GM12878 (cell line): ENCODE measurements at regions not wholly inside any gene's neighbourhood (a gene's known extent, or its start where the extent isn't known, plus 50 kb on each side); places are given as distances from the start of the nearest gene placed in this dataset.

Source experiments
- ATAC-seq: fragments of 200-7000 bp; cut with Tn5 transposase; 3 replicates; pipeline ENCODE4 v1.9.1; 2020; ENCODE audit warnings: mild to moderate bottlenecking, moderate library complexity
- BruUV-seq: library from RNA; stranded (reverse); fragments of 400-500 nt; replicated peaks from 2 replicates; lab custom pipeline; 2021; lab: Mats Ljungman, UMichigan
- CTCF ChIA-PET: fragments of 300-600 bp; sonication (Branson Sonifier 250); formaldehyde crosslinking; extraction: SDS; loops from one replicate; lab custom pipeline; 2021; ENCODE audit warnings: inconsistent platforms; lab: Yijun Ruan, JAX
- POLR2A ChIA-PET: fragments of 350-600 bp; formaldehyde crosslinking; extraction: SDS; loops from one replicate; lab custom pipeline; 2021; ENCODE audit warnings: inconsistent platforms; lab: Charles Lee
- RAD21 ChIA-PET: fragments of 300-600 bp; sonication (Branson Sonifier 250); formaldehyde crosslinking; loops from one replicate; lab custom pipeline; 2023; ENCODE audit warnings: antibody characterized with exemption; ENCODE audit not compliant: unreplicated experiment; lab: Charles Lee
- SMC1A ChIA-PET: fragments of 300-600 bp; sonication (Branson Sonifier 250); formaldehyde crosslinking; loops from one replicate; lab custom pipeline; 2023; ENCODE audit not compliant: unreplicated experiment, uncharacterized antibody; lab: Charles Lee
- DNase-seq: peaks from one replicate; pipeline ENCODE4 v3.0.0-alpha.2; 2011; ENCODE audit warnings: low read depth, low spot score
- FAIRE-seq: peaks from 3 replicates; lab custom pipeline; 2011; peaks lifted over from hg19 to GRCh38; lab: Jason Lieb, UNC
- H2AFZ ChIP-seq: 2 replicates; pipeline ENCODE4 v1.6.0; 2011; ENCODE audit warnings: low read depth, low read length, control low read depth; ENCODE audit not compliant: control insufficient read depth
- H3K27ac ChIP-seq: 2 replicates; pipeline ENCODE4 v1.5.1; 2011; ENCODE audit warnings: control low read depth; ENCODE audit not compliant: control insufficient read depth, insufficient read depth
- H3K27me3 ChIP-seq, 2 experiments: replicated peaks in 1 of 2; 2 replicates each; pipeline versions ENCODE4 v1.6.0 to v1.6.1; 2011; ENCODE audit warnings: low read length in 1 of 2; ENCODE audit not compliant: control insufficient read depth in 2 of 2, insufficient read depth in 2 of 2
- H3K36me3 ChIP-seq, 2 experiments: 2 replicates each; pipeline ENCODE4 v1.5.1; 2011; ENCODE audit warnings: low read length in 1 of 2; ENCODE audit not compliant: control insufficient read depth in 2 of 2, insufficient read depth in 2 of 2
- H3K4me1 ChIP-seq: 2 replicates; pipeline ENCODE4 v1.6.1; 2011; ENCODE audit warnings: mild to moderate bottlenecking, low read length, moderate library complexity, mixed read lengths; ENCODE audit not compliant: control insufficient read depth, insufficient read depth
- H3K4me2 ChIP-seq: 2 replicates; pipeline ENCODE4 v1.6.0; 2011; ENCODE audit warnings: control low read depth; ENCODE audit not compliant: control insufficient read depth, insufficient read depth
- H3K4me3 ChIP-seq: fragments of 200-600 bp; sonication (generic); 2 replicates; pipeline ENCODE4 v1.5.1; 2016
- H3K79me2 ChIP-seq: 2 replicates; pipeline ENCODE4 v1.6.0; 2011; ENCODE audit warnings: low read length; ENCODE audit not compliant: control insufficient read depth, insufficient read depth
- H3K9ac ChIP-seq: 2 replicates; pipeline ENCODE4 v1.8.0; 2011; ENCODE audit warnings: low read length, control low read depth, mixed read lengths; ENCODE audit not compliant: control insufficient read depth, insufficient read depth
- H3K9me3 ChIP-seq: replicated peaks from 3 replicates; pipeline ENCODE4 v1.5.1; 2011; ENCODE audit warnings: mild to moderate bottlenecking, low read length; ENCODE audit not compliant: control insufficient read depth, insufficient read depth
- H4K20me1 ChIP-seq: 2 replicates; pipeline ENCODE4 v1.6.0; 2011; ENCODE audit not compliant: control insufficient read depth, insufficient read depth
- KDM1A ChIP-seq: fragments of 200-600 bp; sonication (generic); IDR thresholded peaks from 2 replicates; pipeline ENCODE4 v1.6.1; 2016; ENCODE audit warnings: borderline replicate concordance
- NR2F1 ChIP-seq: fragments of 450-650 bp; conservative IDR thresholded peaks from 2 replicates; pipeline ENCODE4 v1.6.1; 2017; ENCODE audit warnings: mild to moderate bottlenecking
- PAX8 ChIP-seq: fragments of 450-650 bp; IDR thresholded peaks from 2 replicates; pipeline ENCODE4 v1.6.1; 2017; ENCODE audit warnings: mild to moderate bottlenecking, moderate library complexity
- SMC3 ChIP-seq: IDR thresholded peaks from 2 replicates; pipeline ENCODE4 v1.6.1; 2011; ENCODE audit warnings: low read length, improper control_type of control experiment, borderline replicate concordance
- ZNF207 ChIP-seq: fragments of 450-650 bp; IDR thresholded peaks from 2 replicates; pipeline ENCODE4 v1.6.1; 2014; ENCODE audit warnings: antibody characterized with exemption, mild to moderate bottlenecking, borderline replicate concordance
- ZZZ3 ChIP-seq: IDR thresholded peaks from 2 replicates; pipeline ENCODE4 v1.6.1; 2011; ENCODE audit warnings: low read depth; ENCODE audit not compliant: control insufficient read depth, insufficient read length
- WGBS: methylation state at CpG from one replicate; pipeline ENCODE4 v1.1.6; 2016; ENCODE audit warnings: low lambda C conversion rate; ENCODE audit not compliant: insufficient replicate concordance, insufficient coverage; ENCODE audit errors: missing lambda C conversion rate; 5-methylcytosine and 5-hydroxymethylcytosine counted together
- in situ Hi-C: fragments of 300-500 bp; cut with MboI; formaldehyde crosslinking; loops from 9 replicates; pipeline ENCODE4 v1.14.3; 2018; ENCODE audit warnings: mixed read lengths
- intact Hi-C: fragments of 100-400 bp; cut with micrococcal nuclease; formaldehyde crosslinking; loops from one replicate; pipeline ENCODE4 v1.14.2; 2022; ENCODE audit not compliant: unreplicated experiment
- TF ChIP-seq, protein P1 (sequence below): IDR thresholded peaks from 2 replicates; pipeline ENCODE4 v1.6.1; 2012; ENCODE audit warnings: low read length, inconsistent platforms
- TF ChIP-seq, protein P2 (sequence below): fragments of 450-650 bp; IDR thresholded peaks from 2 replicates; pipeline ENCODE4 v1.6.1; 2017; ENCODE audit warnings: mild to moderate bottlenecking, moderate library complexity
- TF ChIP-seq, protein P3 (sequence below): fragments of 450-650 bp; IDR thresholded peaks from 2 replicates; pipeline ENCODE4 v1.6.1; 2018; ENCODE audit warnings: borderline replicate concordance, mild to moderate bottlenecking; ENCODE audit not compliant: partially characterized antibody

DNA sequence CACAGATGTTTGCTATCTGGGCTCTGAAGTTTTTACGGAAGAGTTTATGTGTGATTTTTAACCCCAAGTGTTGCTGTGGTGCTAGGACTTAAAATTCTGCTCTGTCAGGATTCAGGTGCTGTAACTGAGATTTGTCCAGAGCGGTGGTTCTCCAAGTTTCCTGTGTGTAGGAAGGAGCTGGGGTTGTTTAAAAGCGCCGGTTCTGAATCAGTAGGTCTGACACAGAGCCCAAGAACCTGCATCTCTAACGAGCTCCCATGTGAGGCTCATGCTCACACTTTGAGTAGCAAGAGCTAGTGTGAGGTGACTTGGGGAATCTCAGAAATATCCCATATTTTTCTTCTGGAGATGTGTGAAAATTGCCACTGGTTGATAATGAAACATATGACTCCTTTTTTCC is 325.5 kb downstream of the SATB1 start:
- in situ Hi-C loops (no loop called here), intact Hi-C loops (no loop called here)
- TF ChIP-seq KDM1A (no peak), ZNF207 (no peak), NR2F1 (no peak), ZZZ3 (no peak), SMC3 (no peak), PAX8 (no peak)
- TF ChIP-seq, protein P1, sequence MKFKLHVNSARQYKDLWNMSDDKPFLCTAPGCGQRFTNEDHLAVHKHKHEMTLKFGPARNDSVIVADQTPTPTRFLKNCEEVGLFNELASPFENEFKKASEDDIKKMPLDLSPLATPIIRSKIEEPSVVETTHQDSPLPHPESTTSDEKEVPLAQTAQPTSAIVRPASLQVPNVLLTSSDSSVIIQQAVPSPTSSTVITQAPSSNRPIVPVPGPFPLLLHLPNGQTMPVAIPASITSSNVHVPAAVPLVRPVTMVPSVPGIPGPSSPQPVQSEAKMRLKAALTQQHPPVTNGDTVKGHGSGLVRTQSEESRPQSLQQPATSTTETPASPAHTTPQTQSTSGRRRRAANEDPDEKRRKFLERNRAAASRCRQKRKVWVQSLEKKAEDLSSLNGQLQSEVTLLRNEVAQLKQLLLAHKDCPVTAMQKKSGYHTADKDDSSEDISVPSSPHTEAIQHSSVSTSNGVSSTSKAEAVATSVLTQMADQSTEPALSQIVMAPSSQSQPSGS, result no peak
- TF ChIP-seq, protein P2, sequence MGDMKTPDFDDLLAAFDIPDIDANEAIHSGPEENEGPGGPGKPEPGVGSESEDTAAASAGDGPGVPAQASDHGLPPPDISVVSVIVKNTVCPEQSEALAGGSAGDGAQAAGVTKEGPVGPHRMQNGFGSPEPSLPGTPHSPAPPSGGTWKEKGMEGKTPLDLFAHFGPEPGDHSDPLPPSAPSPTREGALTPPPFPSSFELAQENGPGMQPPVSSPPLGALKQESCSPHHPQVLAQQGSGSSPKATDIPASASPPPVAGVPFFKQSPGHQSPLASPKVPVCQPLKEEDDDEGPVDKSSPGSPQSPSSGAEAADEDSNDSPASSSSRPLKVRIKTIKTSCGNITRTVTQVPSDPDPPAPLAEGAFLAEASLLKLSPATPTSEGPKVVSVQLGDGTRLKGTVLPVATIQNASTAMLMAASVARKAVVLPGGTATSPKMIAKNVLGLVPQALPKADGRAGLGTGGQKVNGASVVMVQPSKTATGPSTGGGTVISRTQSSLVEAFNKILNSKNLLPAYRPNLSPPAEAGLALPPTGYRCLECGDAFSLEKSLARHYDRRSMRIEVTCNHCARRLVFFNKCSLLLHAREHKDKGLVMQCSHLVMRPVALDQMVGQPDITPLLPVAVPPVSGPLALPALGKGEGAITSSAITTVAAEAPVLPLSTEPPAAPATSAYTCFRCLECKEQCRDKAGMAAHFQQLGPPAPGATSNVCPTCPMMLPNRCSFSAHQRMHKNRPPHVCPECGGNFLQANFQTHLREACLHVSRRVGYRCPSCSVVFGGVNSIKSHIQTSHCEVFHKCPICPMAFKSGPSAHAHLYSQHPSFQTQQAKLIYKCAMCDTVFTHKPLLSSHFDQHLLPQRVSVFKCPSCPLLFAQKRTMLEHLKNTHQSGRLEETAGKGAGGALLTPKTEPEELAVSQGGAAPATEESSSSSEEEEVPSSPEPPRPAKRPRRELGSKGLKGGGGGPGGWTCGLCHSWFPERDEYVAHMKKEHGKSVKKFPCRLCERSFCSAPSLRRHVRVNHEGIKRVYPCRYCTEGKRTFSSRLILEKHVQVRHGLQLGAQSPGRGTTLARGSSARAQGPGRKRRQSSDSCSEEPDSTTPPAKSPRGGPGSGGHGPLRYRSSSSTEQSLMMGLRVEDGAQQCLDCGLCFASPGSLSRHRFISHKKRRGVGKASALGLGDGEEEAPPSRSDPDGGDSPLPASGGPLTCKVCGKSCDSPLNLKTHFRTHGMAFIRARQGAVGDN, result no peak
- TF ChIP-seq, protein P3, sequence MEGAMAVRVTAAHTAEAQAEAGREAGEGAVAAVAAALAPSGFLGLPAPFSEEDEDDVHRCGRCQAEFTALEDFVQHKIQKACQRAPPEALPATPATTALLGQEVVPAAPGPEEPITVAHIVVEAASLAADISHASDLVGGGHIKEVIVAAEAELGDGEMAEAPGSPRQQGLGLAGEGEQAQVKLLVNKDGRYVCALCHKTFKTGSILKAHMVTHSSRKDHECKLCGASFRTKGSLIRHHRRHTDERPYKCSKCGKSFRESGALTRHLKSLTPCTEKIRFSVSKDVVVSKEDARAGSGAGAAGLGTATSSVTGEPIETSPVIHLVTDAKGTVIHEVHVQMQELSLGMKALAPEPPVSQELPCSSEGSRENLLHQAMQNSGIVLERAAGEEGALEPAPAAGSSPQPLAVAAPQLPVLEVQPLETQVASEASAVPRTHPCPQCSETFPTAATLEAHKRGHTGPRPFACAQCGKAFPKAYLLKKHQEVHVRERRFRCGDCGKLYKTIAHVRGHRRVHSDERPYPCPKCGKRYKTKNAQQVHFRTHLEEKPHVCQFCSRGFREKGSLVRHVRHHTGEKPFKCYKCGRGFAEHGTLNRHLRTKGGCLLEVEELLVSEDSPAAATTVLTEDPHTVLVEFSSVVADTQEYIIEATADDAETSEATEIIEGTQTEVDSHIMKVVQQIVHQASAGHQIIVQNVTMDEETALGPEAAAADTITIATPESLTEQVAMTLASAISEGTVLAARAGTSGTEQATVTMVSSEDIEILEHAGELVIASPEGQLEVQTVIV, result no peak
- ChIA-PET SMC1A (interaction anchor here (0.7 kb wide), 1 partner anchor 642 kb away, joined by 3 read pairs; no protein-coding TSS in a partner anchor), CTCF (no interaction called here), POLR2A (no interaction called here), RAD21 (no interaction called here)
- no peak overlapping the region for H3K9ac ChIP-seq
- H3K36me3 ChIP-seq, result no peaks in the 10 kb centered on the region
- H3K4me2 ChIP-seq, result no peak overlapping the region
- FAIRE-seq (no peak), ATAC-seq (no peak), DNase-seq (no peak)
- H3K27ac ChIP-seq, result no peak overlapping the region
- H4K20me1 ChIP-seq, result no peaks in the 10 kb centered on the region
- no TSS peak for BruUV-seq
- no peak overlapping the region for H2AFZ ChIP-seq
- no peaks in the 10 kb centered on the region for H3K4me1 ChIP-seq
- 41% methylated on average over 5 of the region's 5 CpGs for WGBS
- H3K27me3 ChIP-seq, result no peaks in the 10 kb centered on the region; a peak in 1 of 4 replicates
- H3K4me3 ChIP-seq, result no peak overlapping the region
- H3K79me2 ChIP-seq, result no peaks in the 10 kb centered on the region
- H3K9me3 ChIP-seq, result peaks cover 2% of the 10 kb centered on the region; the same call in 1 of the 3 replicates
